GM21737 (cell line): ENCODE measurements at regions not wholly inside any gene's neighbourhood (a gene's known extent, or its start where the extent isn't known, plus 50 kb on each side); places are given as distances from the start of the nearest gene placed in this dataset.
"Not testable (repeated sequence)": the region's sequence is repeated elsewhere in the genome, so short reads cannot be mapped to it uniquely, and the experiment has no call there.

ENCODE experiments used
- ATAC-seq: cut with Tn5 transposase; IDR thresholded peaks from one replicate; pipeline ENCODE4 v1.9.1; 2021; ENCODE audit warnings: mild to moderate bottlenecking, moderate library complexity; ENCODE audit not compliant: unreplicated experiment

- no peak for ATAC-seq
Observed at GRCh38 chr7:119232091-119232490, 1007.6 kb downstream of the ANKRD7 start.

DNA sequence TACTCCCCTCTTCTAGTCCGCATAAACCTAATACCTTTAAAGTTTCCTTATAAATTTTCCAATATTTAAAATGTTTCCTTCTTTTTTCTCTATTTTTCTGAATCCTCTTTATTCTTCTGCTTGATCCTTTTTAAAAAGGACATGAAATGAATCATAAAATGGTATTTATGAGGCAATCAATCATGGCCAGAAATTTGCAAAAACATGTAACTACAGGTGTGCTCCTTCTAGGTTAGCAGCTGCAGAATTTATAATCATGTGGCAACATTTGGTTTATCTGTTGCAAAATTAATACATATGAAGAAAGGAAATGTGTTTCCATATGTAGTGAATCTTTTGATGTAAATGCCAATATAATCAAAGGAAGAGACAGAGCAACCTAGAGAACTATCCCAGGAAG is 1008.5 kb downstream of the ANKRD7 start:
- ATAC-seq: no peak

- ATAC-seq: no peak
Observed at GRCh38 chr7:119252962-119253361, 1020.0 kb upstream of the KCND2 start.

GRCh38 chr7:119254742-119255141 is 1018.2 kb upstream of the KCND2 start:
- no peak for ATAC-seq

- ATAC-seq: no peak
Observed at GRCh38 chr7:119256001-119256400, 1017.0 kb upstream of the KCND2 start.

- no peak for ATAC-seq
Observed at GRCh38 chr7:119256446-119257131, 1016.4 kb upstream of the KCND2 start.

GRCh38 chr7:119266790-119267189 is 1006.2 kb upstream of the KCND2 start:
- ATAC-seq: not testable (repeated sequence)

GRCh38 chr7:119270045-119270464 is 1002.9 kb upstream of the KCND2 start:
- peak; percentile 96 for ATAC-seq

DNA sequence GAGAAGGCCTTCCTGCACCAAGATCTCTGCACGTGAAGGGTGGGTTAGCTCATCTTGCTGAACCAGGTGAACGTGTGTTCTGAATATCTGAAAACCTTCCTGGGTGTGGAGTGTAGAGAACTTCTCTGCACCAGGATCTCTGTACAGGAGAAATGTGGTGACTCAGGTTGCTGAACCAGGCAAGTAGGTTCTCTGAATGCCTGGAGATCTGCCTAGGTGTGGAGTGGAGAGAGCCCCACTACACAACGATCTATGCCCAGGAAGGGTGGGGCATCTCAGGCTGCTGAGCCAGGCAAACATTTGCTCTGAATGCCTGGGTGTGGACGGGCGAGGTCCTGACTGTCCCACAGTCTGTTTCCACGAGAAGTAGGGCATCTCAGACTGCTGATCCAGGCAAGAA is 1002.3 kb upstream of the KCND2 start:
- no peak for ATAC-seq

DNA sequence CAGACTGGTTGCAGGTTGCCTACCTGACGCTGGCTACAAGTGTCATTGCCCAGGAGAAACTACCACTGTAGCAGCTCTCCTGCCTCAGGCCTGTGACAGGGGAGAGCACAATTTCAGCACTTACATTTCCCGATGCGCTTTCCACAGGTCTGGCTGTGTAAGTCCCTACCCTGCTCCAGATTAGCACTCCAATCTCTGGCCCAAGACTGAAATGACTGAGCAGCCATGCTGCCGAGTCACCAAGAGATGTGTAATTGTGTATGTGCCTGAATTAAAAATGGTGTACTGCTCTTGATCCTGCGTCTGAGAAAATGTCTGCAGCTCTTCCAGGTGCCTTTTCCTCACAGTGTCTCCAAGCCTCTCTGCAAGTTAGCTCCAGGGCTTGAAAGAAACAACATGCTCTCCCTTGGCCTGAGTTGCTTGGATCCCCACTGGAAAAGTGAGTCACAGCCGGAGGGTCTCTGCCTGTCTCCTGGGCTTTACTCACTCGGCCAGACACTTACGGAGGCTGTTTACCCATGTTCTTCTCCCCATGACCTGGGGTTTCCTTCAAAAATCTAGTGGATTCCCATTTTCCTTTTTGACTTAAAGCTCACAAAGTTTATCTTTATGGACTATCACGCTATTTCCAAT is 1001.7 kb upstream of the KCND2 start:
- ATAC-seq: no peak

DNA sequence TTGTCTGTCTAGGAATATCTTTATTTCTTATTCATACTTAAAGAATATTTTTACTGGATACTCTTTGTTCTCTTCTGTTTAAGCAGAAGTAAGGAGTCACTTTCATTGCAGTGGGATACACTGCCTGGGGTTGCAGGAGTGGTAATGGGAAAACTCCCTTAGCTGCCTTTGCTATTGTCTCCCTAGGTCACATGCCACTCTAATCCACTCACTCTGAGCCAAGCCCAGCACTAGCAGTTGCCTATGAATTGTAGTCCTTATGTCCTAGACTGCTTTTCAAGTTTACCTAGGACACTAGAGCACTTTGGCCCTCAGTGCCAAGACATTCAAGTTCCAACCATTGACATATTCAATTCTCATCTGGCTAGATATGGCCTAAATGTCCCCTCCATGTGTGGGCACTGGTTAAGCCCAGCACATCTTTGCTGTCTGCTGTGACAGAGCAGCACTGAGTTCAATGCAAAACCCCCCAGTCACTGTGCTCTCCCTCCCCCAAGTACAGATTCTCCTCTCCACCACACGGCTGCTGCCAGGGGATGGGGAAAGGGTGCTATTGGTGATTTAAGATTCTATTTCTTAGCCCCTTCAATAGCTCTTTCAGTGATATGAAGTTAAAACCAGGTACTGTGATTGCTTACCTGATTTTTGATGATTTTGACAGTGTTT is 991.7 kb upstream of the KCND2 start:
- ATAC-seq: no peak

- ATAC-seq: no peak
Observed at GRCh38 chr7:119283353-119283752, 989.6 kb upstream of the KCND2 start.

DNA sequence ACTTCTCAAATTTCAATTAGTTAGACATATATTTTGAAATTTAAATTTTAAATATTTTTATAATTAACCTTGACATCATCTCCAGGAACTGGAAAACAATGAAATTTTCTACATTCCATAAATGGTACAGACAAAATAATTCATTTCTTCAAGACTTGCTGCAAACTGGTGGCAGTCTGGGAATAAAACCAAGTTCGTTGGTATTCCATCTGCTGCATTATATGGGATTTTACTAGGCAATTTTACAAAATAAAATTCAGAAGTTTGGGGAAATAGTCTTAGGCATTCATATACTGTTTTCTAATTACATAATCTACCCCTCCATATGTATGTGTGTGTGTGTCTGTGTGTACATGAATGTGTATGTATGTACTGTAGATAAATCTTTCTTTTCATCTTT is 984.6 kb upstream of the KCND2 start:
- no peak for ATAC-seq

- not testable (repeated sequence) for ATAC-seq
Observed at GRCh38 chr7:119300341-119300740, 972.6 kb upstream of the KCND2 start.

- ATAC-seq: no peak
Observed at GRCh38 chr7:119320316-119320715, 952.7 kb upstream of the KCND2 start.

DNA sequence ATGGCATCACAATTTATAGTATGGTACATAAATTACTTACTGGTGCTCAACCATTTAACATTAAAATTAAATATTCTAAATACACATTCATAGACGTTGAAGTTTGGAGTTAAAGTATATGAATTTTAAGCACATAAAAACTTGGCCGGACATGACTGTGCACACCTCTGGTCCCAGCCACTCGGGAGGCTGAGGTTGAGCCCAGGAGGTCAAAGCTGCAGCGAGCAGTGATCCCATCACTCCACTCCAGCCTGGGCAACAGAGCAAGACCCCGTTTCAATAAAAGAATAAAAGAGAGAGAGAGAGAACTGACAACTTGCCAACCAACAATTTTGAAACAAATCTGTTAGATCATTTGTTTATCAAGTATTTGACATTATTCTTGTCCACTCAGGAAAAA is 943.3 kb upstream of the KCND2 start:
- ATAC-seq: no peak

- ATAC-seq: no peak
Observed at GRCh38 chr7:119335405-119335804, 937.6 kb upstream of the KCND2 start.

DNA sequence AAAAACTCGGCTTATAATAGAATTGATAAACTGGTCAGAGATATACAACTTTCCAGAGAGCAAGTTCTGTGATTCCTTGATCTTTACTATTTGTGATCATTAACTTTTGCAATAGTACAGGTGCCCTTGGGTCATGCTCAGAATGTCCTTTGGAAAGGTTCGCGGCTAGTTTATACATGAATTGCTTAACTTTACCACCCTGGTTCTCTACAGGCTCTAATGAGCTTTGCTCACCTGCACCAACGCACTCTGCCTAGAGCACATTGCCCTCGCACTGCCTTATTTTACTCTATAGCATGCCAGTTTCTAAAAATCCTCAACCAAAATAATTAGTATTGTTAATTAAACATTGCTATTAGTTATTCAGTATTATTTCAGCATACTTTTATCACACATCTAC is 931.2 kb upstream of the KCND2 start:
- ATAC-seq: no peak

GRCh38 chr7:119343289-119343688 is 929.7 kb upstream of the KCND2 start:
- ATAC-seq: no peak

DNA sequence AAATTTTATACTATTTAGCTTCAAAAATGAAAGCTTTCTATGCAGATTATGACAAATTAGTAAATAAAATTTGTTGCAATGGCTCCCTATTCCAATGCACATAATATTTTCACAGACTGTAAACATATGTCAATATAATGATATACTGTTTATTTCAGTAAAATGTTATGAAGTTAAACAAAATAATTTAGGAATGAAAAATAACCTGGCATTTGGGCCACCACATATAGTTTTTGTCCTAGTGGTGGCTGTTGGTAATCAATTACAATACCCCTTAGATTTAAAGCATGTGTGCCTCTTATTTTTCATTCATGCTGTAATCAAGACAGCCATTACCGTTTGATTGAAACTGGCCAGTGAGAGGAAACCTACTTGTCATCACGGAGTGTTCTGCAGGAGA is 928.5 kb upstream of the KCND2 start:
- ATAC-seq: no peak

- ATAC-seq: no peak
Observed at GRCh38 chr7:119348491-119348890, 924.5 kb upstream of the KCND2 start.

DNA sequence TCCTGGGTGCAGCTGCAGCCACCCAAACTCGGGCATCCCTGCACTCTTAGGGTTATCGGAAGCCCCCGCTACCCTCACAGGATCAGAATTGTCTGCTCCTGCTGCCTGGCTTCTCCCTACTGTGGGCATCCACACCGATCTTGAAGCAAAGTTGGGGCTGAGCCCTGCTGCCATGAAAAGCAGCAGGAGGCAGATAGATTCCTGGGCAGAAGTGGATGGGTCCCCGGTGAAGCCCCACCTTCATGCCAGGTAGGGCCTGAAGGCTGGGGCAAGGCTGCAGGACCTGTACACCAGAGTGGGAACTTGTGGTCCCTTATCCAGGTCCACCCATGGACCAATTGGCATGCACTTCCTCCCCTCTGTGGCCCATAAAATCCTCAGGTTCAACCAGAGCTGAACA is 922.6 kb upstream of the KCND2 start:
- ATAC-seq: no peak
